IMR-90 (cell line): ENCODE measurements at regions not wholly inside any gene's neighbourhood (a gene's known extent, or its start where the extent isn't known, plus 50 kb on each side); places are given as distances from the start of the nearest gene placed in this dataset.

Source experiments
- ATAC-seq: fragments of 200-7000 bp; cut with Tn5 transposase; 2 replicates; pipeline ENCODE4 v1.9.1; 2020; ENCODE audit warnings: low read depth, mild to moderate bottlenecking, moderate library complexity
- BruUV-seq: library from RNA; stranded (reverse); fragments of 400-500 nt; replicated peaks from 2 replicates; lab custom pipeline; 2021; lab: Mats Ljungman, UMichigan
- CTCF ChIA-PET: fragments of 300-600 bp; formaldehyde crosslinking; extraction: SDS; loops from one replicate; lab custom pipeline; 2021; ENCODE audit warnings: antibody characterized with exemption; lab: Yijun Ruan, JAX
- POLR2A ChIA-PET: fragments of 300-600 bp; sonication (Branson Sonifier 250); formaldehyde crosslinking; loops from one replicate; lab custom pipeline; 2022; ENCODE audit warnings: antibody characterized with exemption; ENCODE audit not compliant: unreplicated experiment; lab: Charles Lee
- DNase-seq: peaks from one replicate; pipeline ENCODE4 v3.0.0; 2013
- H2AFZ ChIP-seq: replicated peaks from 2 replicates; pipeline ENCODE3; 2013; ENCODE audit warnings: low read length, mild to moderate bottlenecking; ENCODE audit not compliant: poor library complexity
- H2AK5ac ChIP-seq: 2 replicates; pipeline ENCODE4 v1.6.1; 2013; ENCODE audit warnings: low read depth, low read length, inconsistent platforms
- H2AK9ac ChIP-seq: replicated peaks from 2 replicates; pipeline ENCODE3; 2013; ENCODE audit warnings: mild to moderate bottlenecking, low read depth, low read length, moderate library complexity; ENCODE audit not compliant: poor library complexity
- H2BK120ac ChIP-seq: 2 replicates; pipeline ENCODE4 v1.6.1; 2013; ENCODE audit warnings: low read depth, low read length, inconsistent platforms
- H2BK15ac ChIP-seq: 3 replicates; pipeline ENCODE4 v1.6.1; 2013; ENCODE audit warnings: low read depth, low read length, inconsistent platforms
- H2BK20ac ChIP-seq: 2 replicates; pipeline ENCODE4 v1.6.1; 2013; ENCODE audit warnings: low read depth, mild to moderate bottlenecking, inconsistent platforms, low read length, moderate library complexity
- H2BK5ac ChIP-seq: 2 replicates; pipeline ENCODE4 v1.6.1; 2013; ENCODE audit warnings: mild to moderate bottlenecking, low read depth, low read length, inconsistent platforms; ENCODE audit not compliant: poor library complexity, severe bottlenecking
- H3K14ac ChIP-seq: replicated peaks from 2 replicates; pipeline ENCODE4 v1.6.1; 2013; ENCODE audit warnings: low read depth, low read length, inconsistent platforms
- H3K18ac ChIP-seq: 2 replicates; pipeline ENCODE4 v1.6.1; 2013; ENCODE audit warnings: low read depth, low read length, control low read depth
- H3K23ac ChIP-seq: 2 replicates; pipeline ENCODE4 v1.6.1; 2013; ENCODE audit warnings: low read depth, low read length, inconsistent platforms
- H3K27ac ChIP-seq: 2 replicates; pipeline ENCODE4 v1.5.1; 2013; ENCODE audit warnings: mild to moderate bottlenecking, control low read depth, low read length; ENCODE audit not compliant: insufficient read depth
- H3K27me3 ChIP-seq: 2 replicates; pipeline ENCODE4 v1.6.1; 2013; ENCODE audit warnings: low read length; ENCODE audit not compliant: control insufficient read depth, insufficient read depth
- H3K36me3 ChIP-seq: 2 replicates; pipeline ENCODE4 v1.6.1; 2013; ENCODE audit warnings: low read length, mixed read lengths; ENCODE audit not compliant: control insufficient read depth, insufficient read depth
- H3K4ac ChIP-seq: 2 replicates; pipeline ENCODE4 v1.6.1; 2013; ENCODE audit warnings: low read depth, low read length, inconsistent platforms
- H3K4me1 ChIP-seq: 2 replicates; pipeline ENCODE4 v1.6.1; 2013; ENCODE audit warnings: low read length, mixed read lengths; ENCODE audit not compliant: control insufficient read depth, insufficient read depth
- H3K4me2 ChIP-seq: 2 replicates; pipeline ENCODE4 v1.6.1; 2013; ENCODE audit warnings: low read depth, mild to moderate bottlenecking, control low read depth, low read length, moderate library complexity
- H3K4me3 ChIP-seq: 2 replicates; pipeline ENCODE4 v1.5.1; 2013; ENCODE audit warnings: low read depth, mild to moderate bottlenecking, control low read depth, low read length, moderate library complexity; ENCODE audit not compliant: insufficient read depth
- H3K56ac ChIP-seq: 2 replicates; pipeline ENCODE4 v1.6.1; 2013; ENCODE audit warnings: low read length, inconsistent platforms; ENCODE audit not compliant: insufficient read depth; ENCODE audit errors: extremely low read depth
- H3K79me1 ChIP-seq, 2 experiments: 2 replicates each; pipeline ENCODE4 v1.6.1; 2013; ENCODE audit warnings: low read length in 2 of 2, inconsistent platforms in 1 of 2, low read depth in 1 of 2
- H3K9ac ChIP-seq: 2 replicates; pipeline ENCODE4 v1.6.1; 2013; ENCODE audit warnings: low read depth, low read length, control low read depth
- H3K9me1 ChIP-seq: 2 replicates; pipeline ENCODE4 v1.6.1; 2013; ENCODE audit warnings: low read length, inconsistent platforms; ENCODE audit not compliant: insufficient read depth
- H3K9me3 ChIP-seq: 2 replicates; pipeline ENCODE4 v1.6.1; 2013; ENCODE audit warnings: low read length; ENCODE audit not compliant: control insufficient read depth, insufficient read depth
- H4K20me1 ChIP-seq: 2 replicates; pipeline ENCODE4 v1.6.1; 2013; ENCODE audit warnings: low read length, inconsistent platforms; ENCODE audit not compliant: insufficient read depth
- H4K5ac ChIP-seq: 2 replicates; pipeline ENCODE4 v1.6.1; 2013; ENCODE audit warnings: mild to moderate bottlenecking, low read depth, low read length, control low read depth
- H4K8ac ChIP-seq, 2 experiments: 2 replicates each; pipeline ENCODE4 v1.6.1; 2013; ENCODE audit warnings: low read depth in 2 of 2, low read length in 2 of 2, control low read depth in 1 of 2, inconsistent platforms in 1 of 2
- H4K91ac ChIP-seq: 2 replicates; pipeline ENCODE4 v1.6.1; 2013; ENCODE audit warnings: low read depth, low read length, inconsistent platforms; ENCODE audit not compliant: insufficient read depth
- RCOR1 ChIP-seq: IDR thresholded peaks from 2 replicates; pipeline ENCODE4 v1.6.1; 2012; ENCODE audit warnings: mild to moderate bottlenecking, low read length, improper control_type of control experiment; ENCODE audit not compliant: insufficient replicate concordance
- WGBS, 2 experiments: methylation state at CpG; one replicate each; pipeline versions ENCODE4 v1.1.5 to v1.1.7; 2013; ENCODE audit warnings: missing lambda C conversion rate in 2 of 2; ENCODE audit not compliant: insufficient read length in 1 of 2; ENCODE audit errors: extremely low coverage in 2 of 2; 5-methylcytosine and 5-hydroxymethylcytosine counted together
- dilution Hi-C: fragments of 300-500 bp; cut with HindIII; formaldehyde crosslinking; loops from one replicate; pipeline ENCODE4 v1.14.3; 2018; ENCODE audit warnings: low sequenced_read_pairs; ENCODE audit not compliant: unreplicated experiment
- in situ Hi-C: fragments of 300-500 bp; cut with MboI; formaldehyde crosslinking; loops from 3 replicates; pipeline ENCODE4 v1.14.3; 2019; ENCODE audit warnings: low sequenced_read_pairs, inconsistent platforms, mixed read lengths
- intact Hi-C: fragments of 100-400 bp; cut with micrococcal nuclease; formaldehyde crosslinking; loops from 2 replicates; pipeline ENCODE4 v1.10.0; 2022

DNA sequence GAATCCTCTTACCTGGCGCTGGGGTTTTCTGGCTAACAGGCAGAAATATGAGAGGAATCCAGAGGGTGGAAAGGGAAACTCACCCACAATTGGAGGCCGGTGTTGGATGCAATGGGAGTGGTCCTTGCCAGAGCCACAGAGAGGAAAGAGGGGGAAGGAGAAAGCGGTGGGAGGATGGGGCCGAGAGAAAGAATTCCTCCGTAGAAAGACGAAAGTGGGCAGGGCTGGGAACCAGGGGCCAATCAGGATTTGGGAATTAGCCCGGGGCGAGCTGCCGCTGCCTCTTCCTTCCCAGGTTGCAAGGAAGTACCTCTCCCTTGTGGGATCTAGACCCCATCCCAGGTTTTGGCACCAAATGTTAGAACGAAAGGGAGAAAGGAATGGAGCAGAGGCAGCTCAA lies 83.1 kb upstream of the SPIN4 start:
- Histone ChIP-seq H4K5ac (no peak overlapping the region), H3K9me1 (no peaks in the 10 kb centered on the region; the same call in 1 of the 2 replicates), H2BK15ac (no peak overlapping the region), H2AFZ (no peak overlapping the region), H3K27ac (no peak overlapping the region), H3K36me3 (no peaks in the 10 kb centered on the region), H3K14ac (no peak overlapping the region), H3K56ac (no peak overlapping the region), H2AK5ac (no peak overlapping the region), H2AK9ac (no peak overlapping the region), H3K4me2 (no peak overlapping the region), H4K91ac (no peak overlapping the region), H2BK5ac (no peak overlapping the region), H4K20me1 (no peaks in the 10 kb centered on the region), H3K4me1 (no peaks in the 10 kb centered on the region), H3K9me3 (no peaks in the 10 kb centered on the region; the same call in 1 of the 2 replicates), H3K4ac (no peak overlapping the region), H3K23ac (no peak overlapping the region), H2BK120ac (no peak overlapping the region), H3K9ac (no peak overlapping the region), H3K18ac (no peak overlapping the region), H4K8ac (no peak overlapping the region), H2BK20ac (no peak overlapping the region), H3K27me3 (no peaks in the 10 kb centered on the region), H3K79me1 (no peaks in the 10 kb centered on the region; a peak in 1 of 4 replicates), H3K4me3 (no peak overlapping the region)
- BruUV-seq: no TSS peak
- DNase-seq (no peak), ATAC-seq (no peak)
- dilution Hi-C loops (no loop called here), in situ Hi-C loops (no loop called here), intact Hi-C loops (loop anchor here (10.0 kb wide), 1 partner anchor 81 kb away; no protein-coding TSS in a partner anchor)
- ChIA-PET CTCF (no interaction called here), POLR2A (no interaction called here)
- 80% methylated on average over 1 of the region's 10 CpGs; no CpG with 5 or more reads in 1 of the 2 experiments for whole genome bisulfite sequencing, 2 experiments
- no peak for TF ChIP-seq RCOR1
